HepG2 (cell line): ENCODE measurements at regions not wholly inside any gene's neighbourhood (a gene's known extent, or its start where the extent isn't known, plus 50 kb on each side); places are given as distances from the start of the nearest gene placed in this dataset.

Experiments
- CSRNP1 ChIP-seq: sonication (generic); formaldehyde crosslinking; IDR thresholded peaks from 2 replicates; pipeline ENCODE4 v1.8.1; 2023; ENCODE audit warnings: mild to moderate bottlenecking, missing genetic modification reagents
- HOXA3 ChIP-seq: sonication (generic); formaldehyde crosslinking; IDR thresholded peaks from 2 replicates; pipeline ENCODE4 v1.5.0; 2020; ENCODE audit warnings: missing genetic modification reagents
- HOXA9 ChIP-seq: sonication (generic); formaldehyde crosslinking; IDR thresholded peaks from 2 replicates; pipeline ENCODE4 v1.8.1; 2022; ENCODE audit warnings: missing genetic modification reagents, mild to moderate bottlenecking, moderate library complexity, borderline replicate concordance
- KDM1A ChIP-seq: IDR thresholded peaks from 2 replicates; pipeline ENCODE4 v1.6.1; 2016; ENCODE audit warnings: missing compliant biosample characterization
- KLF16 ChIP-seq, 2 experiments: sonication (generic) in 1 of 2; formaldehyde crosslinking in 1 of 2; IDR thresholded peaks; 2 replicates each; pipeline versions ENCODE4 v1.6.1 to v1.8.0; 2016 to 2023; ENCODE audit warnings: missing genetic modification reagents in 2 of 2, missing compliant biosample characterization in 1 of 2
- MXD4 ChIP-seq: IDR thresholded peaks from 2 replicates; pipeline ENCODE4 v1.6.1; 2016; ENCODE audit warnings: mild to moderate bottlenecking, missing biosample characterization, missing genetic modification reagents
- PAWR ChIP-seq: sonication (generic); formaldehyde crosslinking; IDR thresholded peaks from 2 replicates; pipeline ENCODE4 v1.4.0; 2020; ENCODE audit warnings: missing genetic modification reagents, mild to moderate bottlenecking, borderline replicate concordance
- PBX3 ChIP-seq: sonication (generic); formaldehyde crosslinking; IDR thresholded peaks from 2 replicates; pipeline ENCODE4 v1.8.1; 2023; ENCODE audit warnings: missing genetic modification reagents, inconsistent platforms, borderline replicate concordance
- UBTF ChIP-seq: sonication (generic); formaldehyde crosslinking; IDR thresholded peaks from 2 replicates; pipeline ENCODE4 v1.4.0; 2020; ENCODE audit warnings: mild to moderate bottlenecking, missing genetic modification reagents
- YEATS2 ChIP-seq: sonication (generic); formaldehyde crosslinking; IDR thresholded peaks from 2 replicates; pipeline ENCODE4 v1.4.0; 2020; ENCODE audit warnings: missing genetic modification reagents, borderline replicate concordance
- ZNF251 ChIP-seq: sonication (generic); formaldehyde crosslinking; IDR thresholded peaks from 2 replicates; pipeline ENCODE4 v1.9.0; 2021; ENCODE audit warnings: mild to moderate bottlenecking, missing genetic modification reagents
- ZNF451 ChIP-seq: sonication (generic); formaldehyde crosslinking; IDR thresholded peaks from 2 replicates; pipeline ENCODE4 v1.5.0; 2020; ENCODE audit warnings: mild to moderate bottlenecking, missing genetic modification reagents
- ZXDC ChIP-seq: sonication (generic); formaldehyde crosslinking; IDR thresholded peaks from 2 replicates; pipeline ENCODE4 v1.5.0; 2020; ENCODE audit warnings: mild to moderate bottlenecking, missing genetic modification reagents
- TF ChIP-seq, protein P1 (sequence below): sonication (generic); formaldehyde crosslinking; IDR thresholded peaks from 2 replicates; pipeline ENCODE4 v1.5.0; 2020; ENCODE audit warnings: missing genetic modification reagents
- TF ChIP-seq, protein P2 (sequence below): sonication (generic); formaldehyde crosslinking; IDR thresholded peaks from 2 replicates; pipeline ENCODE4 v1.9.0; 2022; ENCODE audit warnings: low read depth, missing genetic modification reagents
- TF ChIP-seq, protein P3 (sequence below): sonication (generic); formaldehyde crosslinking; conservative IDR thresholded peaks from 2 replicates; pipeline ENCODE4 v1.4.0; 2020; ENCODE audit warnings: missing genetic modification reagents

DNA sequence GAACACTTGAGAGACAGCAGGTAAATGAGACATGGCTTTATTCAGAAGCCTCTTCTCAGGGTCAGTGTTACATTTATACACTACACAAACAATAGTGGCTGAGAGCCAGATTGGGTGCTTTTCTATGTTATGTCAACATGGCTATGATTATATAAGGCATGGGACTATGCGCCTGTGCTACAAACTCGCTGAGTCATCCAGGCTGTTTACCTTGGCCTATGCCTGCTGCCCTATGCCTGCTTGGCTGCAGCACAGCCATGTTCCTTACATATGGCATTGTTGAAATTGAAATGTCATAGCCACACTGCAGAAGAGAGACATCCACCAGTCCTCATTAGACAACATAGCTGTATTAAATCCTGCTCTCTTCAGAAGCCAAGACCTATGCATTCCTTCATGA, 236.3 kb upstream of the NWD2 start (continued):
- TF ChIP-seq ZNF451: no peak
- TF ChIP-seq KLF16 (CRISPR knock-in tag; IDR thresholded peaks at IDR 0.05): peak in 1 of 2 experiments; percentile 87; a peak in 2 of 4 replicates
- TF ChIP-seq, protein P1, sequence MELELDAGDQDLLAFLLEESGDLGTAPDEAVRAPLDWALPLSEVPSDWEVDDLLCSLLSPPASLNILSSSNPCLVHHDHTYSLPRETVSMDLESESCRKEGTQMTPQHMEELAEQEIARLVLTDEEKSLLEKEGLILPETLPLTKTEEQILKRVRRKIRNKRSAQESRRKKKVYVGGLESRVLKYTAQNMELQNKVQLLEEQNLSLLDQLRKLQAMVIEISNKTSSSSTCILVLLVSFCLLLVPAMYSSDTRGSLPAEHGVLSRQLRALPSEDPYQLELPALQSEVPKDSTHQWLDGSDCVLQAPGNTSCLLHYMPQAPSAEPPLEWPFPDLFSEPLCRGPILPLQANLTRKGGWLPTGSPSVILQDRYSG (CRISPR knock-in tag): no peak
- no peak for TF ChIP-seq PAWR (CRISPR knock-in tag)
- TF ChIP-seq HOXA9 (CRISPR knock-in tag): peak; percentile 57; the same call in 1 of the 2 replicates
- TF ChIP-seq, protein P2, sequence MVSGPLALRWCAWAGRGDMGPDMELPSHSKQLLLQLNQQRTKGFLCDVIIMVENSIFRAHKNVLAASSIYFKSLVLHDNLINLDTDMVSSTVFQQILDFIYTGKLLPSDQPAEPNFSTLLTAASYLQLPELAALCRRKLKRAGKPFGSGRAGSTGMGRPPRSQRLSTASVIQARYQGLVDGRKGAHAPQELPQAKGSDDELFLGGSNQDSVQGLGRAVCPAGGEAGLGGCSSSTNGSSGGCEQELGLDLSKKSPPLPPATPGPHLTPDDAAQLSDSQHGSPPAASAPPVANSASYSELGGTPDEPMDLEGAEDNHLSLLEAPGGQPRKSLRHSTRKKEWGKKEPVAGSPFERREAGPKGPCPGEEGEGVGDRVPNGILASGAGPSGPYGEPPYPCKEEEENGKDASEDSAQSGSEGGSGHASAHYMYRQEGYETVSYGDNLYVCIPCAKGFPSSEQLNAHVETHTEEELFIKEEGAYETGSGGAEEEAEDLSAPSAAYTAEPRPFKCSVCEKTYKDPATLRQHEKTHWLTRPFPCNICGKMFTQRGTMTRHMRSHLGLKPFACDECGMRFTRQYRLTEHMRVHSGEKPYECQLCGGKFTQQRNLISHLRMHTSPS (CRISPR knock-in tag): peak; percentile 49; the same call in 1 of the 2 replicates
- peak; percentile 55; the same call in 1 of the 2 replicates for TF ChIP-seq KDM1A (CRISPR knock-in tag)
- TF ChIP-seq, protein P3, sequence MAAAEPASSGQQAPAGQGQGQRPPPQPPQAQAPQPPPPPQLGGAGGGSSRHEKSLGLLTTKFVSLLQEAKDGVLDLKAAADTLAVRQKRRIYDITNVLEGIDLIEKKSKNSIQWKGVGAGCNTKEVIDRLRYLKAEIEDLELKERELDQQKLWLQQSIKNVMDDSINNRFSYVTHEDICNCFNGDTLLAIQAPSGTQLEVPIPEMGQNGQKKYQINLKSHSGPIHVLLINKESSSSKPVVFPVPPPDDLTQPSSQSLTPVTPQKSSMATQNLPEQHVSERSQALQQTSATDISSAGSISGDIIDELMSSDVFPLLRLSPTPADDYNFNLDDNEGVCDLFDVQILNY (CRISPR knock-in tag): no peak
- TF ChIP-seq YEATS2 (CRISPR knock-in tag): peak; percentile 85; the same call in 1 of the 2 replicates
- TF ChIP-seq ZXDC (CRISPR knock-in tag): no peak
- TF ChIP-seq CSRNP1 (CRISPR knock-in tag): no peak
- peak; percentile 87 for TF ChIP-seq HOXA3
- TF ChIP-seq UBTF (CRISPR knock-in tag): 0 out of 2 replicates have a peak, but pooled peaks have one; percentile 26
- TF ChIP-seq ZNF251 (CRISPR knock-in tag): no peak
- TF ChIP-seq MXD4 (CRISPR knock-in tag): no peak
- TF ChIP-seq PBX3 (CRISPR knock-in tag): no peak
